ENCODE measurements at regions not wholly inside any gene's neighbourhood (a gene's known extent, or its start where the extent isn't known, plus 50 kb on each side); places are given as distances from the start of the nearest gene placed in this dataset.

DNA sequence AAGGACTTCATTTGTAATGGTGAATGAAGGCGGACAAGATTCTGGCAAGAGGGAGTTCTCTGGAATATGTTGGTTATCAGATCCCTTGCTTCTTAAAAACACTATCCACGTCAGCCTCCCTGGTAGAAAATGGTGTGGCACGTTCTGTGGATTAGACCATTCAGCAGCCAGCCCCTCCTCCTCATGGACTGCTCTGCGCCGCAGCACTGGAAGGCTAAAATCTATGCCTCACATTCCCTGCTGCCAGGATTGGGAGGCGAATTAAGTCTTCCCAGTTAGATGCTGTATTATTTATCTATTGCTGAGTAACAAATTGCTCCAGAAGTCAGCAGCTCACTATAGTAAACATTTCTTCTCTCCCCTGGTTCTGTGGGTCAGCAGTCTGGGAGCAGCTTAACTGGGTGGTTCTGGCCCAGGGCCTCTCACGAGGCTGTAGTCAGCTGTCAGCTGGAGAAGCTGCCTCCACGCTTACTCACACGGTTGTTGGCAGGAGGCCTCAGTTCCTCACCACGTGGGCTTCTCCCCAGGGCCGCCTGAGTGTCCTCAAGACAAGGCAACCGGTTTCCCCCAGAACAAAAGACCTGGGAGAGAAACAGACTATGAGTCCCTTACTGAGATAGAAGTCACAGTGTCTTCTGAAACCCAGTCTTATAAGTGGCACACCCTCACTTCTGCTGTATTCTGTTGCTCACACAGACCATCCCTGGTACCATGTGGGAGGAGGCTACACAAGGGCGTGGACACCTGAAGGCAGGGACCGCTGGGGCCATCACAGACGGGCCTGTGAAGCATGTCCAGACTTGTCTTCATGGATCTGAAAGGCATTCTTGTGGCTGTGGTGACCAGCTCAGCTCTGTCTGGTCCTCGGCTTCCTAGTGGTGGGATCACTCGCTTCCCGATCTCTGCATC, 101.0 kb downstream of the NRN1 start:
- Histone ChIP-seq H3K9ac (ENCODE audit: insufficient read length) (no peak overlapping the region), H3K9me3 (ENCODE audit: low read depth, low read length) (no peaks in the 10 kb centered on the region), H3K36me3 (ENCODE audit: insufficient read depth, low read length) (no peaks in the 10 kb centered on the region), H3K27ac (no peak overlapping the region), H3K4me3 (no peak overlapping the region)
- no peak for DNase-seq (ENCODE audit: low read depth, low spot score)
- TF ChIP-seq POLR2AphosphoS5 (IDR thresholded peaks at IDR 0.05; ENCODE audit: borderline replicate concordance, low read depth, low read length), result no peak
- no peak for TF ChIP-seq FOXP2 (optimal IDR thresholded peaks at IDR 0.05; ENCODE audit: control extremely low read depth, extremely low read length, insufficient read depth)
- no peak for TF ChIP-seq EZH2 (IDR thresholded peaks at IDR 0.05)

DNA sequence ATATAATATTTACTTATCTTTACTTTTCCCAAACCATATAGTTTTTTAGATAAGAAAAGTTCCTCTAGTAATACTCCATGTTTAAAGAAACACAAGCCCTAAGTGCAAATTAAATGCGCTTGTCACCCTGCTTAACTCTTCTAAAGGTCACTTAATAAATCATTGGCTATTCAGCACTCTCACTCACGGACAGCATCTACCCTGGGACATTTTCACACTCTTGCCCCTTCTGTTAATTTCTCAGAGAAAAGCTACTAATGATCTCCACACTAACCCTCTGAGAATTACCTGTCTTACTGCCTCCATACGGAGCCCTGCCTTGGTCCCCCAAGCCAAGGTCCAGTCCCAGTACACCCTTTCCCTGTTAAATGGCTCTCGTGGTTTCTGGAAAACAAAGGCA, 102.2 kb downstream of the NRN1 start:
- no peak for TF ChIP-seq EZH2 (IDR thresholded peaks at IDR 0.05)
- TF ChIP-seq FOXP2 (optimal IDR thresholded peaks at IDR 0.05; ENCODE audit: control extremely low read depth, extremely low read length, insufficient read depth), result no peak
- TF ChIP-seq POLR2AphosphoS5 (IDR thresholded peaks at IDR 0.05; ENCODE audit: borderline replicate concordance, low read depth, low read length), result no peak
- Histone ChIP-seq H3K4me3 (no peak overlapping the region), H3K9me3 (ENCODE audit: low read depth, low read length) (no peaks in the 10 kb centered on the region), H3K36me3 (ENCODE audit: insufficient read depth, low read length) (no peaks in the 10 kb centered on the region), H3K27ac (no peak overlapping the region), H3K9ac (ENCODE audit: insufficient read length) (no peak overlapping the region)
- no peak for DNase-seq (ENCODE audit: low read depth, low spot score)

DNA sequence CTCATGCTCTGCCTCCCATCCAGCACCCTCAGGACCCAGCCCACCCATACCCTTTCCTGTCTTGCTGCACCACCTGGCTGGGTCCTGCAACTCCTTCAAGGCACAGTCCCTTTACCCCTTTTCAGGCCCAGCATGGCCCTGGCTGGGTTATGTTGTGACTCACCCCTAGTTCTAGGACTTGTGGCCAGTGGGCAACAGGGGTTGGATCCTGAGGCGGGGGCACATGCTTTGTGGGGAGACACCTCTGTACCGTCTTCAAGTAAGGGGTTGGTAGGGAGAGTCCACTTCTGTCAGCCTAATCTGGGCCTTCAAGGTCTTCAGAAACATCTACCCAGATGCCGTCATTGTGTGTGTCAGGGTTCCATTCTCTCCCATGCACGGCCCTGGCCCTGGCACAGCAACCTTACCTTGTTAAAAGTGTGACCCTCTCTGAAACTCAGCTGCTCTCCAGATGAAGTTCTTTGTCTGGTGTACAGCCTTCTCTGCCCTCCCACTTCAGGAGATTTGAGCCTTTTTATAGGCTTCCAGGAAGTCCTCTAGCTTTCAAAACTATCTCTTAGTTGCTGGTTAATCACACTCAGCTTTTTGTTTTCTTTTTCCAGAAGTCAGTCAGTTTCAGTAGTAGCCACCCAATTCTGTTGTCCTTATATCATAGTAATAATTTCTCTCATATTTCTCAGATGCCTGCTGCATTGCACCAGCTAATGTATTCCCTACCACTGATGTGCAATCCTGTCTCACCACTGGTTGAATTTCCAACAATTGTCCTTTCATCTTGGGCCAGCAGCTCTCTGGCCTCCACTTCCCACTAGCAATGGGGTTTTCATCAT, 107.3 kb downstream of the NRN1 start:
- Histone ChIP-seq H3K9ac (ENCODE audit: insufficient read length) (no peak overlapping the region), H3K27ac (no peak overlapping the region), H3K36me3 (ENCODE audit: insufficient read depth, low read length) (no peaks in the 10 kb centered on the region), H3K4me3 (no peak overlapping the region), H3K9me3 (ENCODE audit: low read depth, low read length) (no peaks in the 10 kb centered on the region)
- DNase-seq (ENCODE audit: low read depth, low spot score), result no peak
- TF ChIP-seq FOXP2 (optimal IDR thresholded peaks at IDR 0.05; ENCODE audit: control extremely low read depth, extremely low read length, insufficient read depth), result no peak

DNA sequence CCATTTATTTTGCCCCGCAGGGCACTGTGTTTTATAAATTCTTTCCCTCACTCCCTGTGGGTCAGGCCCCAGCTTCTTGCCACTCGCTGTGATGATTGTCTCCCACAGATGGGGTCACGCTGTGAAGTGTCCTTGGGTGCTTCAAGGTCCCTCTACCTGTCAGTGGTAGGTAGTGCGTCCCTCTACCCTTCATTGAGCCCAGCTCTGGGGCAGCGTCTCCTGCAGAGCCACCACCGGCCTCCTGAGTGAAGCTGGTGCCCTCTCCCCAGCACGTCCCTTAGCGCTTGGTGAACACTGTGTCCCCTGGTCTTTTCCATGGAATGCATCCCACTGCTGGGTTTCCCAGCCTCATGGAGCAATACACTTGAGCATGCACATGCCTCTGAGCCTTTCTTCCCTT, 108.2 kb downstream of the NRN1 start:
- no peaks in the 10 kb centered on the region for H3K9me3 ChIP-seq (ENCODE audit: low read depth, low read length)
- no peaks in the 10 kb centered on the region for H3K36me3 ChIP-seq (ENCODE audit: insufficient read depth, low read length)
- DNase-seq (ENCODE audit: low read depth, low spot score), result no peak
- TF ChIP-seq FOXP2 (optimal IDR thresholded peaks at IDR 0.05; ENCODE audit: control extremely low read depth, extremely low read length, insufficient read depth) (no peak), POLR2AphosphoS5 (IDR thresholded peaks at IDR 0.05; ENCODE audit: borderline replicate concordance, low read depth, low read length) (no peak), EZH2 (IDR thresholded peaks at IDR 0.05) (no peak)
- no peak overlapping the region for H3K4me3 ChIP-seq
- no peak overlapping the region for H3K27ac ChIP-seq
- no peak overlapping the region for H3K9ac ChIP-seq (ENCODE audit: insufficient read length)

GRCh38 chr6:5898102-5898501, 108.6 kb downstream of the NRN1 start:
- H3K9ac ChIP-seq (ENCODE audit: insufficient read length), result no peak overlapping the region
- H3K27ac ChIP-seq, result no peak overlapping the region
- no peaks in the 10 kb centered on the region for H3K9me3 ChIP-seq (ENCODE audit: low read depth, low read length)
- no peak overlapping the region for H3K4me3 ChIP-seq
- no peak for TF ChIP-seq EZH2 (IDR thresholded peaks at IDR 0.05)
- H3K36me3 ChIP-seq (ENCODE audit: insufficient read depth, low read length), result no peaks in the 10 kb centered on the region
- no peak for DNase-seq (ENCODE audit: low read depth, low spot score)

GRCh38 chr6:5896476-5897200, 110.1 kb downstream of the NRN1 start:
- Histone ChIP-seq H3K4me3 (no peak overlapping the region), H3K36me3 (ENCODE audit: insufficient read depth, low read length) (no peaks in the 10 kb centered on the region), H3K9me3 (ENCODE audit: low read depth, low read length) (no peaks in the 10 kb centered on the region), H3K9ac (ENCODE audit: insufficient read length) (no peak overlapping the region), H3K27ac (no peak overlapping the region)
- TF ChIP-seq FOXP2 (optimal IDR thresholded peaks at IDR 0.05; ENCODE audit: control extremely low read depth, extremely low read length, insufficient read depth) (no peak), POLR2AphosphoS5 (IDR thresholded peaks at IDR 0.05; ENCODE audit: borderline replicate concordance, low read depth, low read length) (no peak), EZH2 (IDR thresholded peaks at IDR 0.05) (no peak)
- no peak for DNase-seq (ENCODE audit: low read depth, low spot score)

DNA sequence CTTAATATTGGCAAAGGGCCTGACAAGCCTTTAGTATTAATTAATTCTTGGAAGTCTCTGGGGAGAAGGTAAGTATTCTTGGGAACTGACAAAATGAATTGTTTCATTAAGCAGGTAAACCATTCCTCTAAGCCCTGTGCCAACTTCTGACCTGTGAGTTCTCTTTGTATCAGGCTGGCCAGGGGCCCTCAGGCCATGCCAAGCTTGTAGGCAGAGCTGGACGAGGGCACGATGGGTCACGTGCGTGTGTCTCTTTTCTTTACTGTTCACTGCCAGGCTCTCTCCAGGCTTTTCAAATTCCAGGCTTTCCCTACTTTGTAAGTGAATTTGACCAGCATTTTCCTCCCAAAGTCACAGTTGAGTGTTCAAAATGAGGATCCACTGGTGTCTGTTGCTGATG, 112.4 kb downstream of the NRN1 start:
- TF ChIP-seq FOXP2 (optimal IDR thresholded peaks at IDR 0.05; ENCODE audit: control extremely low read depth, extremely low read length, insufficient read depth) (no peak), EZH2 (IDR thresholded peaks at IDR 0.05) (no peak), POLR2AphosphoS5 (IDR thresholded peaks at IDR 0.05; ENCODE audit: borderline replicate concordance, low read depth, low read length) (no peak)
- Histone ChIP-seq H3K9me3 (ENCODE audit: low read depth, low read length) (no peaks in the 10 kb centered on the region), H3K4me3 (no peak overlapping the region), H3K9ac (ENCODE audit: insufficient read length) (no peak overlapping the region), H3K36me3 (ENCODE audit: insufficient read depth, low read length) (no peaks in the 10 kb centered on the region), H3K27ac (no peak overlapping the region)
- DNase-seq (ENCODE audit: low read depth, low spot score), result no peak

GRCh38 chr6:5893295-5893694, 113.4 kb downstream of the NRN1 start:
- Histone ChIP-seq H3K36me3 (ENCODE audit: insufficient read depth, low read length) (no peaks in the 10 kb centered on the region), H3K9me3 (ENCODE audit: low read depth, low read length) (no peaks in the 10 kb centered on the region), H3K9ac (ENCODE audit: insufficient read length) (no peak overlapping the region), H3K4me3 (no peak overlapping the region), H3K27ac (no peak overlapping the region)
- TF ChIP-seq FOXP2 (optimal IDR thresholded peaks at IDR 0.05; ENCODE audit: control extremely low read depth, extremely low read length, insufficient read depth) (no peak), EZH2 (IDR thresholded peaks at IDR 0.05) (no peak), POLR2AphosphoS5 (IDR thresholded peaks at IDR 0.05; ENCODE audit: borderline replicate concordance, low read depth, low read length) (no peak)
- no peak for DNase-seq (ENCODE audit: low read depth, low spot score)
